Transverse colon (tissue), 4 donors: ENCODE measurements at regions not wholly inside any gene's neighbourhood (a gene's known extent, or its start where the extent isn't known, plus 50 kb on each side); places are given as distances from the start of the nearest gene placed in this dataset.

Experiments
- DNase-seq: peaks from one replicate; pipeline ENCODE4 v3.0.0-alpha.2; 2019
- H3K27ac ChIP-seq, 4 donors: fragments of 200-600 bp; sonication (generic); 2 replicates each; pipeline ENCODE4 v1.5.1; 2016 to 2018; ENCODE audit warnings: inconsistent platforms in 4 of 4
- H3K27me3 ChIP-seq: fragments of 200-600 bp; sonication (generic); 2 replicates; pipeline ENCODE4 v1.5.1; 2017; ENCODE audit warnings: inconsistent platforms
- H3K36me3 ChIP-seq, 4 donors: fragments of 200-600 bp; sonication (generic); 2 replicates each; pipeline ENCODE4 v1.5.1; 2017 to 2019; ENCODE audit warnings: inconsistent platforms in 4 of 4
- H3K4me1 ChIP-seq, 4 donors: fragments of 200-600 bp; sonication (generic); 2 replicates each; pipeline ENCODE4 v1.5.1; 2017 to 2020; ENCODE audit warnings: inconsistent platforms in 4 of 4
- H3K4me3 ChIP-seq, 4 donors: fragments of 200-600 bp; sonication (generic); 1 replicate in 1 of 4; 2 replicates in 3 of 4; pipeline versions ENCODE4 v1.5.1 to v1.6.1; 2017 to 2019; ENCODE audit warnings: inconsistent platforms in 4 of 4
- H3K9me3 ChIP-seq, 2 donors: fragments of 200-600 bp; sonication (generic); 2 replicates each; pipeline ENCODE4 v1.5.1; 2017 to 2019; ENCODE audit warnings: inconsistent platforms in 2 of 2
- EP300 ChIP-seq: sonication (generic); formaldehyde crosslinking; IDR thresholded peaks from one replicate; pipeline ENCODE4 v1.6.1; 2017; ENCODE audit warnings: antibody characterized with exemption, low read depth
- POLR2A ChIP-seq: fragments of 450-650 bp; IDR thresholded peaks from one replicate; pipeline ENCODE4 v1.6.1; 2016; ENCODE audit warnings: antibody characterized with exemption, mild to moderate bottlenecking, moderate library complexity
- POLR2AphosphoS5 ChIP-seq, 3 donors: sonication (generic); formaldehyde crosslinking; IDR thresholded peaks; one replicate each; pipeline ENCODE4 v1.6.1; 2016; ENCODE audit warnings: antibody characterized with exemption in 3 of 3
- WGBS, 2 donors: methylation state at CpG; one replicate each; pipeline ENCODE4 v1.1.5; 2018; ENCODE audit warnings: low coverage in 1 of 2; 5-methylcytosine and 5-hydroxymethylcytosine counted together
- in situ Hi-C, 4 donors: fragments of 200-750 bp; cut with MboI; loops; one replicate each; pipeline versions ENCODE4 v1.15.0 to v1.15.1; 2017; ENCODE audit warnings: low sequenced_read_pairs in 3 of 4, low pct_ligation_motif_present in 1 of 4, low pct_unique_long_range_greater_than_20kb in 1 of 4
- intact Hi-C: fragments of 100-400 bp; cut with DNase I; formaldehyde crosslinking; loops from one replicate; pipeline ENCODE4 v1.15.1; 2023; ENCODE audit warnings: low total_unique reads
- TF ChIP-seq, protein P1 (sequence below), 5 experiments: fragments of 200-600 bp in 3 of 5; fragments of 450-650 bp in 2 of 5; sonication (generic) in 3 of 5; IDR thresholded peaks; 1 replicate in 2 of 5; 2 replicates in 3 of 5; pipeline ENCODE4 v1.5.1; 2016 to 2017; ENCODE audit warnings: antibody characterized with exemption in 5 of 5, inconsistent platforms in 3 of 5, mild to moderate bottlenecking in 2 of 5, moderate library complexity in 1 of 5

DNA sequence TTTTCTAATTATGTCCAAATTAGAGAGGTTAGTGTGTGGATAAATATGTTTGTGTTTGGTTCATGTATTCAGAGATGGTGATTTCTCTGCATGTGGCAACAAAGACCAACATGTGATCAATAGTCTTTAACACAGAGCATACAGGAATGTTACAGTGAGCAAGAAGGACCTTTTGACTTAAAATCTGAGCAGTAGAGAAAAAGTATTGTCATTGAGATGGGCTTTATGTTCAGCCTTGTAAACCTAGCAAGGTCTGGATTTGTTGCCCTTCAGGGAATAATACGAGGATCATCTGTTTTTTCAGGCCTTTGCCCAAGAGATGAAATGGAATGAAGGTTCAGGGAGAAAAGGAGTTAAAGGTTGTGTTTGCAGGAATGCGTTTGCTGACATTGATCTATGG, 161.8 kb upstream of the NECTIN3 start:
- in situ Hi-C loops, result no loop called here
- WGBS, 2 donors, result 73 to 74% methylated on average over 2 of the region's 2 CpGs

DNA sequence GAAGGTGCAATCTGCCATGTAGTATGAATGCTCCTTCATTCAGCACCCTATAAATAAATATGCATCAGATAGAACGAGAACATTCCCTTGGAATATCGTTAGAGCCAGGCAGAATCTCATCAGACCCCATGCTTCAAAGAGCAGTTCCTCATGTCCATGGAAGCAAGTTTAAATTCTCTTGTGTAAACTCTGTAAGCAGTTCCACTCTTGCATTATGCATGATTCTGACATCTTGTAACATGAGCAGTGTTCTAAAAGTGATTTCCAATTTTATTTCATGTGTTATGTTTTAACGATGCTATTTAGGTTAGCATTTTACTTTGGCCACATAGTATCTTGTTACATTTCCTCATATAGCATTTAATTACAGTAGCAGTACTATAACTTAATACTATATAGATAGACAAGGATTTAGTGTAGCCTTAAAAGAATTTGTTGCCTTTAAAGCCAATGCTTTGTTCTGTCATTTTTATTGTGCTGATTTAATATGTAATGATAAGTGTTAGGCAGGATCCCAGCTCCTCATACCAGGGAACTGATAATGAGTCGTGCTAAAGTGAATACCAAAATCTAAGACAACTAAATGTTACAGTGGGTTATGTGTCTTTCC, 161.2 kb upstream of the NECTIN3 start:
- Histone ChIP-seq H3K27me3 (no peaks in the 10 kb centered on the region), H3K4me1 (no peaks in the 10 kb centered on the region), H3K27ac (no peak overlapping the region), H3K9me3 (no peaks in the 10 kb centered on the region), H3K4me3 (no peak overlapping the region), H3K36me3 (no peaks in the 10 kb centered on the region)
- 56 to 58% methylated on average over 4 of the region's 4 CpGs for whole genome bisulfite sequencing, 2 donors
- no peak for TF ChIP-seq POLR2A
- TF ChIP-seq EP300, result no peak
- TF ChIP-seq, protein P1, sequence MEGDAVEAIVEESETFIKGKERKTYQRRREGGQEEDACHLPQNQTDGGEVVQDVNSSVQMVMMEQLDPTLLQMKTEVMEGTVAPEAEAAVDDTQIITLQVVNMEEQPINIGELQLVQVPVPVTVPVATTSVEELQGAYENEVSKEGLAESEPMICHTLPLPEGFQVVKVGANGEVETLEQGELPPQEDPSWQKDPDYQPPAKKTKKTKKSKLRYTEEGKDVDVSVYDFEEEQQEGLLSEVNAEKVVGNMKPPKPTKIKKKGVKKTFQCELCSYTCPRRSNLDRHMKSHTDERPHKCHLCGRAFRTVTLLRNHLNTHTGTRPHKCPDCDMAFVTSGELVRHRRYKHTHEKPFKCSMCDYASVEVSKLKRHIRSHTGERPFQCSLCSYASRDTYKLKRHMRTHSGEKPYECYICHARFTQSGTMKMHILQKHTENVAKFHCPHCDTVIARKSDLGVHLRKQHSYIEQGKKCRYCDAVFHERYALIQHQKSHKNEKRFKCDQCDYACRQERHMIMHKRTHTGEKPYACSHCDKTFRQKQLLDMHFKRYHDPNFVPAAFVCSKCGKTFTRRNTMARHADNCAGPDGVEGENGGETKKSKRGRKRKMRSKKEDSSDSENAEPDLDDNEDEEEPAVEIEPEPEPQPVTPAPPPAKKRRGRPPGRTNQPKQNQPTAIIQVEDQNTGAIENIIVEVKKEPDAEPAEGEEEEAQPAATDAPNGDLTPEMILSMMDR (IDR thresholded peaks at IDR 0.05), result no peak
- TF ChIP-seq POLR2AphosphoS5 (IDR thresholded peaks at IDR 0.05), result no peak
- no peak for DNase-seq
- intact Hi-C loops (no loop called here), in situ Hi-C loops (no loop called here)

More for the DNA sequence above, 161.8 kb upstream of the NECTIN3 start:
- Histone ChIP-seq H3K27ac (no peak overlapping the region), H3K4me3 (no peak overlapping the region), H3K9me3 (no peaks in the 10 kb centered on the region), H3K36me3 (no peaks in the 10 kb centered on the region), H3K4me1 (no peaks in the 10 kb centered on the region), H3K27me3 (no peaks in the 10 kb centered on the region)
- no peak for TF ChIP-seq POLR2AphosphoS5 (IDR thresholded peaks at IDR 0.05)
- TF ChIP-seq POLR2A, result no peak
- no peak for DNase-seq
- intact Hi-C loops, result no loop called here

DNA sequence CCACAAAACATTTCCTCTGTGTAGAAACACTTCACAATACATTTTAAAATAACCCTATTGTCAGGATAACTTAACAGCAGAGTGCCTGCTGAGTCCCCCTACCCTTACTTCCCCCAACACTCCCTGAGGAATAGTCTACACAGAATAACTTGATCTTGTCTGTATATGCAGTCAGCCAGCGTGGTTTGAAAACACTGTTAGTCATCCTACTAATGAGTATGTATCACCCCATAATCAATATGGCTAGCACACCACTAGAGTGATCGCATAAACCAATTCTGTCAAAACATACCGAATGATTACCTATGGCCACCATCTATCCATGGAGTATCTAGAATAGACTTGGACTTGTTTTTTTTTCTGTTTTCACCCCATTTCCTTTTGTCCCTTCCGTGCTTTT, 152.7 kb upstream of the NECTIN3 start:
- no peak for TF ChIP-seq POLR2A
- TF ChIP-seq, protein P1 (IDR thresholded peaks at IDR 0.05), result no peak
- TF ChIP-seq EP300, result no peak
- TF ChIP-seq POLR2AphosphoS5 (IDR thresholded peaks at IDR 0.05), result no peak
- Histone ChIP-seq H3K36me3 (no peaks in the 10 kb centered on the region), H3K9me3 (no peaks in the 10 kb centered on the region), H3K27ac (no peak overlapping the region), H3K4me1 (no peaks in the 10 kb centered on the region), H3K4me3 (no peak overlapping the region), H3K27me3 (no peaks in the 10 kb centered on the region)
- WGBS, 2 donors, result 81 to 95% methylated on average over 3 to 4 of the region's 4 CpGs
- intact Hi-C loops, result no loop called here
- in situ Hi-C loops, result no loop called here
- no peak for DNase-seq

DNA sequence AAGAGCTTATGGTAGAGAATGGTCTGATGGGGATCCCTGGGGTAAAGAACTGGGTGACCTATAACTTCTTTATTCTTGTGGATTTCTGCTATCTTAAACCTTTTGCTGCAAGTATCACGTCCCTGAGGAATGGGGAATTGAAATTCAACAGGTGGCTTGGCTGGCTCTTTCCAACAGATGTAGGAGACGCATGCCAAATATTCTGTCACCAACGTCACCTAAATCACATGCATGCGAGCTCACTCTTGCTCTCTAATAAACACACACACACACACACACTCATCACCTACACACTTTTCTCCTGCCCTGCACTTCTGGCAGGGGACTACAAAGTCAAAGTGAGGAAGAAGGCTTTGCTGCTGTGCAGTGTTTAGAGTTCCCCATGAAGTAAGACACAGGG, 145.8 kb upstream of the NECTIN3 start:
- H3K4me3 ChIP-seq, result no peak overlapping the region
- H3K36me3 ChIP-seq, result no peaks in the 10 kb centered on the region
- no peaks in the 10 kb centered on the region for H3K9me3 ChIP-seq
- TF ChIP-seq, protein P1 (IDR thresholded peaks at IDR 0.05), result no peak
- no peak for TF ChIP-seq POLR2A
- no peak for TF ChIP-seq POLR2AphosphoS5 (IDR thresholded peaks at IDR 0.05)
- TF ChIP-seq EP300, result no peak
- H3K4me1 ChIP-seq, result no peaks in the 10 kb centered on the region
- 75 to 79% methylated on average over 1 to 4 of the region's 4 CpGs for WGBS, 2 donors
- H3K27me3 ChIP-seq, result no peaks in the 10 kb centered on the region
- in situ Hi-C loops (no loop called here), intact Hi-C loops (no loop called here)
- no peak overlapping the region for H3K27ac ChIP-seq
- no peak for DNase-seq
